Fibroblast of the conjunctiva (primary cell): ENCODE measurements at regions not wholly inside any gene's neighbourhood (a gene's known extent, or its start where the extent isn't known, plus 50 kb on each side); places are given as distances from the start of the nearest gene placed in this dataset.

Source experiments
- DNase-seq: peaks from one replicate; pipeline ENCODE4 v3.0.0-alpha.2; 2010; ENCODE audit warnings: low read depth

- no peak for DNase-seq
Measured at GRCh38 chr9:673264-673965, 168.1 kb upstream of the DMRT1 start.

DNA sequence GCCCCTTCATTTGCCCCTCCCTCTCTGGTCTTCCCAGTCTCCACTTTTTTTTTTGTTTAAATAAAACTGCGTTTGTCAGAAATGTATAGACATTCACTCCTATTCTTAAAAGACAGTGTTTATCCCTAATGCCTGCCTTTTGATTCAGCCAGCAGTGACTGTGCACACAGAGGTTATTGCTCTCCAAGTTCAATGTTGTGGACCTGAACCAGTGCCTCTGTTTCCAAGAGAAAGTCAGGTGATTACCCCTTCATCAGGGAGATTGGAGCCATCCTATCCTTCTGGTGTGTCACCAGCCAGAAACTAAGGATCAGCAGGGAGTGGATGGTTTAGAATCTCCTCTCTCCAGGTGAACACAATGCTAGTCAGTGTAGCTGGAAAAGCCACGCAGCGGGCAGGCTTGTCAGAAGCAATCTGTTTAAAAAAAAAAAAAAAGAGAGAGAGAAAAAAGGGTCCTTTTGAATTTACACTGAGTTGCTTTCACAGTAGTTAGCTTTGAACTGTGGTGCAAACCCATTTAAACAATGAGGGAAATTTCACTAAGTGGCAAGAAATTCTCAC is 167.5 kb upstream of the DMRT1 start:
- no peak for DNase-seq

GRCh38 chr9:675697-676370 is 165.7 kb upstream of the DMRT1 start:
- no peak for DNase-seq

DNA sequence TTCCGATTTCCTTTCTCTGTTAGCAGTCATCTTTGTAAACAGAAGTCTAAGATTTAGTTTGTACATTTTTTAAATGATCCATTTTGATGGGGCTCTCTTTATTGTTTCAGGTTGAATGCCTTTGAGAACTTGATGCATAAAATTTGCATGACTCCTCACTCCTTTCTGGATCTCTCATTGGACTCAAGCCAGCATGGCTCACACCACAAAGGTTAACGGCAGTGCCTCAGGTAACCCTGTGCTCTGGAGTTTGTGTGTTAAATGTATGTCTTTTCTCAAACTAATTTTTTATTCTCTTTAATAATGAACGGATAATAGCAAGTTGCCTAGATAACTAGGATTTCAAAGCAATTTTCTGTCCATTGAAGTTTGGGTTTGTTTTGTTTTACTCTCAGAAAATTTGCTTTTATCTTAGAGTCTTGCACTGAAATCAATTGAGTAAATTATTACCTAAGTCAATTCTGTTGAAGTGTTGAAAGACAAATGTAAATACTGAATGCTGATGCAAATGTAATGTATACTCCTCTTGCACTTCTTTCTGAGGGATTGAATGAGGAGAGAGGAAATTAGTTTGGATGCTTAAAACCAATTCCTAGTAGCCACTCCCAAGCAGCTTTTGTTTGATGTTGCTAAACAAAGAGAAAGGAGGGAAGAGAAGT is 164.6 kb upstream of the DMRT1 start:
- no peak for DNase-seq

- no peak for DNase-seq
Measured at GRCh38 chr9:677461-678097, 163.9 kb upstream of the DMRT1 start.

- DNase-seq, result no peak
Measured at GRCh38 chr9:678897-679296, 162.6 kb upstream of the DMRT1 start.

DNA sequence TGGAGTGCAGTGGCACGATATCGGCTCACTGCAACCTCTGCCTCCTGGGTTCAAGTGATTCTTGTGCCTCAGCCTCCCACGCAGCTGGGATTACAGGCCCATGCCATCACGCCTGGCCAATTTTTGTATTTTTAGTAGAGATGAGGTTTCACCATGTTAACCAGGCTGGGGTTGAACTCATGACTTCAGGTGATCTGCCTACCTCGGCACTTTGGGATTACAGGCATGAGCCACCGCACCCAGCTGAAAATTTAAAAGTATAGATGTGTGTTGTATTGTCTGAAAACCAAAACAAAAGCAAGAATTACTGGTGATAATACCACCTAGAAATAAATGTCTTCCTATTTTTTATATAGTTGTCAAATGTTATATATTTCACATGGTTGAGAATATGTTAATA is 162.0 kb upstream of the DMRT1 start:
- no peak for DNase-seq

DNA sequence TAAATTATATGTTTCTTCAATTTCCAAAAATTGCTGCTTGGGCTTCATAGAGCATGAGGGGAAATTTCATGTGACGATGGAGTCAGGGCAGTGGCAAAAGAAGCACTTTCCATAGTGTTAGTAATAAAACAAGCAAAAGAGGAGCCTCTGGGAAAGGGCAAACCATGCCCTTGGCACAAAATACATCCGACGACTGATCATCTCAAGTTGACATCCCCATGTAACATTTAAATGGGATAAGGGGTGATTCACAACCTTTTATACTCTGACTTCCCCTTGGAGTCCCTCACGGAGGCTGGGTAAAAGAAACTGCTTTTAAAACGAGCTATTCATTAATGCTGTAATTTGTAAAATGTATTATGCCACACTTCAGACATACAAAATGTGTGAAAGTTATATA is 161.4 kb upstream of the DMRT1 start:
- no peak for DNase-seq

DNA sequence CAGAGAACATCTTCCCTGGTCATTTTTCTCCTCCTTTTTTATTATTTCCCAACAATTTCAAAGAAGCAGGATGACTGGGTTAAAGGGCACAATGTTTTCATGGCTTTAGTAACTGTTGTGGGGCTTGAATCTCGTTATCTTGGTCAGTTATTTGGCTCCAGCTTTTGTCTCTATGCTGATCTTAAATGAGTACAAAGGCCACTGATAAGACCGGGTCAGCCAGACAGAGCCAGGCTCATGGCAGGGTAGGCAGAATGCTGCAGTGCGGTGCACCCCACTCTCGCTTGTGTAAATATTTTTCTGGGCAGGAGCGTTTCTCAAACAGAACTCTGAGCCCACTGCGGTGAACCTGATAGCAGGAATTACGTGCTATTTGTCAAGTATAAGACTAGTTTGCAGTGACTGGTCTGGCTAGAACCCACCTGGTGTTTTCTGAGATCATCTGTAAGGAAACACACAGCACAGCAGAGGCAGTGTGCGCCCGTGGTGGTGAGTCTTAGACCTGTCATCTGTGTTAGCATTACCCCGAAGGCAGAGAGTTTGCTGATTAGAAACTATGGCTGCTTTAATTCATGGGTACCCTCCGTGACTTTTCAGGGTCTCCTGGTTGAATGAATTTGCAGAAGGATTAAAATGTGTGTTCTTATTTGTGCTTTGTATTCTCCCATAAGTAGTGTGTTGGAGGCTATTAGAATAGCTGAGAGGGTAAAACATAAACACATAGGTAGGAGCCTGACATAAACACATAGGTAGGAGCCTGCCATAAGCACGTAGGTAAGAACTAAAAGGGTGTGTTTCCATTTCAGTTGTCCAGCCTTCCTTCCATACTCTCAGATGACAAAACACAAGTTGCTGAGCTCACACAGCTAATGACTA is 158.6 kb upstream of the DMRT1 start:
- no peak for DNase-seq

DNA sequence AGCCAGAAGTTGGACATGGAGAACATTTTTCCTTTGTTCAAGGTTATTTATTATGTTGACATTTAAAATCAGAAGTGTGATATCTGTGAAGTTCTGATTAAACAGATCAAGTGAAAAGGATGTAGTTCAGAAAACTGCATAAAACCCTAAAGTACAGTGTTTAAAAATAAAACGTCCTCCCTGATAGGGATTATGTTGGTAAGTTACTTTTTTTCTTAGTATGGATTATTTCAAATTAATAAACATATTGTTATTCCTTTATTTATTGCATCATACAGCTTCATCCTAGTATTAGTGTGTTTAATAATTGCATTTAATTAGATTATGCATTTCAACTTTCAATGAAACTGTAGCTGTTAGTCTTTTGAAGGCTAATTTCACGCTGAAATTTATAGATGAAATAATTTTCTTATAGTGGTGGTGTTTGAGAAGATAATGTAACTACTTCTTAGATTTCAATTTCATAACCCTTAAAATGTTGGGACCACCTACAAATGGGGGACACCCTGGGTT is 157.9 kb upstream of the DMRT1 start:
- no peak for DNase-seq

DNA sequence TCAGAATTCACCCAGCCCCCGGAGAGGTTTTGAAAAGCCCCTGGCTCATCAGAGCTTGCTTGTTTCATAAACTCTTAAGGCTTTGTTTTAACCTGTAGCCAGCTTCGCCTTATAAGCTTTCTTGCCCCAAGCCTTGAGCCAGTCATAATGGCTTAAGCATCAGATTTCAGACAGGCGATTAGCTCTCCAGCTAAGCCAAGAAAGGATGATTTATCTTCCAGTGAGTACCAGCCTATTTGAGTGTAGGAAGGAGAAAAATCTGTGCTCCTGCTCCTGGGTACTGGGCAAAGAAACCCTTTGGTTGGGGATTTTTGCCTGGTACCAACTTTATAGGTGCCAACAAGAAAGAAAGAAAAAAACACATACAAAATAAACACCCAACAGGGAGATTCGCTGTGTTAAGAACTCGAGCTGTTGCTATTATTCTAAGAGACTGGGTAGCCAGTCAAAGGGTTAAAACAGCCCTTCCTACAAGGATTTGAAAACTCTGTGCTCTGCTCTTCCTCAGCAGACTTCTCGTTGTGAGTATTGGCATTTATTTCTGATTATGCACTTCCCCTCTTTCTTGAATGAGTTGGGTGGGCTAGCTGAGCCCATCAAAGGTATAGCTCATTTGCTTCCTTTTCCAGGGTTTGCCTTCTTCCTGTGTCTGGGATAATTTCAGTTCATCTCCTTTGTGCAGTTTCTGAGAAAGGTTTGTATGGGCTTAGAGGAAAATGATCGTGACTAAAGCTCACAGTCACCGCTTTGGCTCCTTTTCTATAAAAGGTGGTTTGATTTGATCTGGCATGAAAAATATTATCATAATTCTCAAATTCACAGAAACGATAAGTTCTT is 157.2 kb upstream of the DMRT1 start:
- peak; percentile 61 for DNase-seq

- DNase-seq, result peak; percentile 64
Measured at GRCh38 chr9:684941-685340, 156.6 kb upstream of the DMRT1 start.

GRCh38 chr9:686321-686813 is 155.1 kb upstream of the DMRT1 start:
- DNase-seq, result peak; percentile 71

DNA sequence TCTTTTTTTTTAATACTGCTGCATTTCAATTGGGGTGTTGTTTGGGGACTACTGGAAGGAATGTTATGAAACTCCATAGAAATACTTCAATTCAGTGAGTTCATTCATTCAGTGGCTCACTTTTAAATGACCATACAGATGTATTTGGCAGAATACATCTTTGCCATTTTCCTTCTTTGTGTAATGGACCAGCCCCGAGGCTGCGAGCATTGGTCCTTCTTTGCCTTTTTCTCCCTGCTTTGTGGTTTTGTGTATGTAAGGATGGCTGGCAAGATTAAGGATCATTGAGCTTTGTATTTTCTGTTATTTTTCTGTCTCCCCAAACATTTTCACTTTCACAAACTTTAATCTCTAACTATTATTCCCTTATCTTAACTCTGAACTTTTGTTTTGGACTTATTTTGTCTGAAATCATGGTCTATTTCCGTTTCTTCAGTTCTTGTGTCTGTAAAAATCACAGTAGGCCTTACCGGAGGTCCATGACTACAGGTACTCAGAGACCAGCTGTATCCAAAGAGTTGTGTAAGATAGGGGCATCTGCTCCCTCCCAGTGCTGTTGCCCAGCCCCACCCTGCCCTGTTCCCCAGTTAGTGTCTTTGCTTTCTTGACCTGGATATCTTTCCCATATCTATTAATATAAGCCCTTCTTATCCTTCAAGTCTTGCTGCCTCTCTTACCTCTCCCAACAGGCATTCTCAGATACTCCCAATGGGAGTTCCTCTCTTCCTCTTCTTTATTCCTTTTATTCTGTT is 154.3 kb upstream of the DMRT1 start:
- no peak for DNase-seq

DNA sequence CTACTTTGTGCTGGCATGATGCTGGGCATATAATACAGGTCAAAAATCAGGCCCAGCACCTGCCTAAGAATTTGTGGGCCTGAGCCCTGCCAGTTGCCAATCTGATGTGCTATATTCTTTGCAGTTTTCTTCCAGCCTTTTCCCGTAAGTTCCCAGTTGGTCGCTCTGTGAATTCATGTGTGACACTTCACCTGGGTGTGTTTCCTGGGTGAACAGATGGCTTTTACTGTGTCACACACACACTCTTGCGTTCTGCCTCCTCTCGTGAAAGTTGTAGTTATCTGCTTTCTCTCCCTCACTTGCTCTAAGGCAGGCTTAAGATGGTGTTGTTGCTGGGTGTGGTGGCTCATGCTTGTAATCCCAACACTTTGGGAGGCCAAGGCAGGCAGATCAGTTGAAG is 153.5 kb upstream of the DMRT1 start:
- DNase-seq, result no peak

GRCh38 chr9:690517-691111 is 150.9 kb upstream of the DMRT1 start:
- DNase-seq, result no peak

DNA sequence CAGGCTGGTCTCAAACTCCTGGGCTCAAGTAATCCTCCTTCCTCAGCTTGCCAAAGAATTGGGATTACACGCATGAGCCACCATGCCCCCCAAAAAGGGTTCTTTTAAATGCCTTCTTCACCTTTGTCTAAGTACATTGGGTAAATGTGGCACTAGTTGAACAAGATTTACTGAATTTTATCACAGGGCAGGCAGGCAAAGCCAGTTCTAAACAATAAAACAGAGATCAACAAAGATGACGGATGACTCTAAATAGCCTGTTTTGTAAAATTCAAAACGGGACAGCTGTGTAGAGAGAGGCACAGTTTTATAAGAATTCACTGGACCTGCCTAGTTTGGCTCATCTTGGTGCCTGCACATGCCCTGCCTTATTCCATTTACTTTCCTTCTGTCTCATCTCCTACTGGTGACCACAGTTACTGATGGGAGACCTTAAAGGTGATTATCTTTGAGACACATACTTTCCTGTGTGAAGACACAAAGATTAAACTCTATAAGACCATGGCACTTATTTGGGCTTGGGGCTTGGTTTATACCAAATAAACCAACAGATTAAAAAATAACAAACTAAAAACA is 149.6 kb upstream of the DMRT1 start:
- DNase-seq, result no peak

GRCh38 chr9:692636-693129 is 148.8 kb upstream of the DMRT1 start:
- DNase-seq, result no peak
